H9 (cell line): ENCODE measurements at regions not wholly inside any gene's neighbourhood (a gene's known extent, or its start where the extent isn't known, plus 50 kb on each side); places are given as distances from the start of the nearest gene placed in this dataset.

ENCODE experiments used
- DNase-seq: peaks from one replicate; pipeline ENCODE4 v3.0.0-alpha.2; 2017
- H2AFZ ChIP-seq: one replicate; pipeline ENCODE4 v1.6.1; 2013; ENCODE audit warnings: mild to moderate bottlenecking, low read length, control low read depth, moderate library complexity
- H2AK5ac ChIP-seq: 2 replicates; pipeline ENCODE4 v1.6.1; 2013; ENCODE audit warnings: low read length, control low read depth, mixed read lengths; ENCODE audit not compliant: insufficient read length
- H2BK120ac ChIP-seq: one replicate; pipeline ENCODE4 v1.6.1; 2013; ENCODE audit warnings: low read depth, mild to moderate bottlenecking, low read length, control low read depth, inconsistent platforms; ENCODE audit not compliant: poor library complexity, severe bottlenecking
- H2BK12ac ChIP-seq: 2 replicates; pipeline ENCODE4 v1.6.1; 2013; ENCODE audit warnings: low read length, control low read depth, mixed read lengths, low read depth; ENCODE audit not compliant: insufficient read length
- H2BK15ac ChIP-seq: 2 replicates; pipeline ENCODE4 v1.6.1; 2013; ENCODE audit warnings: low read depth, low read length, control low read depth
- H2BK20ac ChIP-seq: one replicate; pipeline ENCODE4 v1.6.1; 2013; ENCODE audit warnings: low read depth, mild to moderate bottlenecking, low read length, control low read depth, inconsistent platforms; ENCODE audit not compliant: poor library complexity, severe bottlenecking
- H2BK5ac ChIP-seq: 2 replicates; pipeline ENCODE4 v1.6.1; 2013; ENCODE audit warnings: low read length, control low read depth, mixed read lengths; ENCODE audit not compliant: insufficient read length
- H3K14ac ChIP-seq: 2 replicates; pipeline ENCODE4 v1.6.1; 2013; ENCODE audit warnings: low read length, control low read depth; ENCODE audit not compliant: insufficient read depth
- H3K18ac ChIP-seq: 2 replicates; pipeline ENCODE4 v1.6.1; 2013; ENCODE audit warnings: low read depth, mild to moderate bottlenecking, mixed read lengths, low read length, control low read depth; ENCODE audit not compliant: insufficient read length
- H3K23ac ChIP-seq: 2 replicates; pipeline ENCODE4 v1.6.1; 2013; ENCODE audit warnings: low read length, control low read depth, mixed read lengths, low read depth; ENCODE audit not compliant: insufficient read length
- H3K23me2 ChIP-seq: 2 replicates; pipeline ENCODE4 v1.6.1; 2013; ENCODE audit warnings: low read depth, mild to moderate bottlenecking, mixed read lengths, low read length, control low read depth; ENCODE audit not compliant: insufficient read length, poor library complexity, severe bottlenecking
- H3K27ac ChIP-seq: 2 replicates; pipeline ENCODE4 v1.5.1; 2013; ENCODE audit warnings: low read length, control low read depth, mixed read lengths, low read depth; ENCODE audit not compliant: insufficient read length
- H3K27me3 ChIP-seq: 2 replicates; pipeline ENCODE4 v1.6.1; 2013; ENCODE audit warnings: low read length, control low read depth, inconsistent platforms; ENCODE audit not compliant: insufficient read depth
- H3K4ac ChIP-seq: 2 replicates; pipeline ENCODE4 v1.6.1; 2013; ENCODE audit warnings: low read depth, mild to moderate bottlenecking, control low read depth, inconsistent platforms, low read length, moderate library complexity
- H3K4me1 ChIP-seq: 2 replicates; pipeline ENCODE4 v1.6.1; 2013; ENCODE audit warnings: low read length, control low read depth, inconsistent platforms; ENCODE audit not compliant: insufficient read depth
- H3K4me2 ChIP-seq: 2 replicates; pipeline ENCODE4 v1.6.1; 2013; ENCODE audit warnings: low read length, control low read depth, mixed read lengths; ENCODE audit not compliant: insufficient read length, insufficient read depth
- H3K56ac ChIP-seq: 2 replicates; pipeline ENCODE4 v1.6.1; 2013; ENCODE audit warnings: low read depth, mild to moderate bottlenecking, mixed read lengths, low read length, control low read depth; ENCODE audit not compliant: insufficient read length
- H3K79me1 ChIP-seq: 2 replicates; pipeline ENCODE4 v1.6.1; 2013; ENCODE audit warnings: low read depth, mild to moderate bottlenecking, moderate library complexity, low read length, control low read depth, inconsistent platforms; ENCODE audit not compliant: insufficient read depth, poor library complexity, severe bottlenecking
- H3K79me2 ChIP-seq: 2 replicates; pipeline ENCODE4 v1.6.1; 2013; ENCODE audit warnings: low read length, control low read depth, inconsistent platforms; ENCODE audit not compliant: insufficient read depth
- H3K9ac ChIP-seq: 2 replicates; pipeline ENCODE4 v1.6.1; 2013; ENCODE audit warnings: low read length, control low read depth, mixed read lengths; ENCODE audit not compliant: insufficient read length; ENCODE audit errors: extremely low read depth
- H3K9me3 ChIP-seq: one replicate; pipeline ENCODE4 v1.6.1; 2013; ENCODE audit warnings: low read depth, low read length, inconsistent platforms; ENCODE audit not compliant: control insufficient read depth
- H3T11ph ChIP-seq: one replicate; pipeline ENCODE4 v1.6.1; 2013; ENCODE audit warnings: mild to moderate bottlenecking, low read length, control low read depth, inconsistent platforms
- H4K20me1 ChIP-seq: one replicate; pipeline ENCODE4 v1.6.1; 2013; ENCODE audit not compliant: control insufficient read depth, insufficient read length, insufficient read depth
- H4K5ac ChIP-seq: 2 replicates; pipeline ENCODE4 v1.6.1; 2013; ENCODE audit warnings: low read depth, mild to moderate bottlenecking, mixed read lengths, low read length, control low read depth; ENCODE audit not compliant: insufficient read length
- H4K8ac ChIP-seq: replicated peaks from 2 replicates; pipeline ENCODE4 v1.6.1; 2013; ENCODE audit warnings: low read length, control low read depth, mixed read lengths, low read depth; ENCODE audit not compliant: insufficient read length
- H4K91ac ChIP-seq: 2 replicates; pipeline ENCODE4 v1.6.1; 2013; ENCODE audit warnings: low read depth, mild to moderate bottlenecking, moderate library complexity, mixed read lengths, low read length, control low read depth; ENCODE audit not compliant: insufficient read length
- H3K27ac Mint-ChIP-seq, 3 experiments: 2 replicates in 2 of 3; 3 replicates in 1 of 3; pipeline ENCODE4 v1.8.0; 2020 to 2021; ENCODE audit warnings: mixed read lengths in 3 of 3, mild to moderate bottlenecking in 1 of 3, moderate library complexity in 1 of 3
- H3K27me3 Mint-ChIP-seq: 2 replicates; pipeline ENCODE4 v1.8.0; 2021; ENCODE audit warnings: low read depth, mild to moderate bottlenecking, moderate library complexity, mixed read lengths
- H3K36me3 Mint-ChIP-seq, 3 experiments: 2 replicates in 2 of 3; 3 replicates in 1 of 3; pipeline ENCODE4 v1.8.0; 2020 to 2021; ENCODE audit warnings: low read depth in 3 of 3, mixed read lengths in 3 of 3; ENCODE audit not compliant: insufficient read depth in 1 of 3
- H3K4me1 Mint-ChIP-seq, 2 experiments: 2 replicates each; pipeline ENCODE4 v1.8.0; 2020; ENCODE audit warnings: mixed read lengths in 2 of 2
- H3K4me3 Mint-ChIP-seq, 2 experiments: 2 replicates in 1 of 2; 3 replicates in 1 of 2; pipeline ENCODE4 v1.8.0; 2020 to 2021; ENCODE audit warnings: mild to moderate bottlenecking in 2 of 2, mixed read lengths in 2 of 2, moderate library complexity in 1 of 2
- H3K9me3 Mint-ChIP-seq, 2 experiments: 2 replicates in 1 of 2; 3 replicates in 1 of 2; pipeline ENCODE4 v1.8.0; 2020; ENCODE audit warnings: mild to moderate bottlenecking in 2 of 2, mixed read lengths in 2 of 2, moderate library complexity in 1 of 2
- WGBS: extraction: QIAGEN DNeasy Blood & Tissue Kit; methylation state at CpG from one replicate; pipeline ENCODE4 v1.1.7; 2013; ENCODE audit warnings: missing lambda C conversion rate, low lambda C conversion rate, mixed read lengths; ENCODE audit not compliant: insufficient read length; ENCODE audit errors: extremely low coverage; 5-methylcytosine and 5-hydroxymethylcytosine counted together
- TF ChIP-seq, protein P1 (sequence below): fragments of 200-600 bp; sonication (generic); conservative IDR thresholded peaks from 3 replicates; pipeline ENCODE4 v1.8.0; 2021; ENCODE audit warnings: antibody characterized with exemption, mild to moderate bottlenecking

DNA sequence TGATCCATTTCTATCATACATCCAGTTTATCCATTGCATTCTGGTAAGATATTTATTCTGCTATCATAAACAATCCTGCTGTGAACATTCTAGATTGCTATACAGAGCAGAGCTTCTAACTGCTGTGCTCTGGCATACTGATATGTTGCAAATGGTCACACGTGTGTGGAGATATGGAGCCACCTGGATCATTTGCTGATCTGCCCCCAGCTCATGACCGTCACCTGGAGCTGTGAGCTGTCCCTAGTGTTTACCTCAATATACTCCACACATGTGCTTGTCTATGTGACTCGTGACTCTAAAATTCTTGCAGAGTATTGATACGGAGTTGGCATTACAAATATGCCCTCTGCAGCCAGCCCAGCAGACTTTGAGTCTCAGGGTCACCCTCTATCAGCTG, 164.5 kb upstream of the ZFHX3 start:
- no peaks in the 10 kb centered on the region for H4K20me1 ChIP-seq
- TF ChIP-seq, protein P1, sequence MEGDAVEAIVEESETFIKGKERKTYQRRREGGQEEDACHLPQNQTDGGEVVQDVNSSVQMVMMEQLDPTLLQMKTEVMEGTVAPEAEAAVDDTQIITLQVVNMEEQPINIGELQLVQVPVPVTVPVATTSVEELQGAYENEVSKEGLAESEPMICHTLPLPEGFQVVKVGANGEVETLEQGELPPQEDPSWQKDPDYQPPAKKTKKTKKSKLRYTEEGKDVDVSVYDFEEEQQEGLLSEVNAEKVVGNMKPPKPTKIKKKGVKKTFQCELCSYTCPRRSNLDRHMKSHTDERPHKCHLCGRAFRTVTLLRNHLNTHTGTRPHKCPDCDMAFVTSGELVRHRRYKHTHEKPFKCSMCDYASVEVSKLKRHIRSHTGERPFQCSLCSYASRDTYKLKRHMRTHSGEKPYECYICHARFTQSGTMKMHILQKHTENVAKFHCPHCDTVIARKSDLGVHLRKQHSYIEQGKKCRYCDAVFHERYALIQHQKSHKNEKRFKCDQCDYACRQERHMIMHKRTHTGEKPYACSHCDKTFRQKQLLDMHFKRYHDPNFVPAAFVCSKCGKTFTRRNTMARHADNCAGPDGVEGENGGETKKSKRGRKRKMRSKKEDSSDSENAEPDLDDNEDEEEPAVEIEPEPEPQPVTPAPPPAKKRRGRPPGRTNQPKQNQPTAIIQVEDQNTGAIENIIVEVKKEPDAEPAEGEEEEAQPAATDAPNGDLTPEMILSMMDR: no peak
- Mint-ChIP-seq H3K9me3 (peaks cover 9 to 11% of the 10 kb centered on the region in 2 experiments; a peak in 4 of 5 replicates), H3K27me3 (no peaks in the 10 kb centered on the region), H3K4me3 (no peak overlapping the region), H3K36me3 (peaks cover 3 to 12% (median 6%) of the 10 kb centered on the region in 3 experiments; a peak in 5 of 7 replicates), H3K27ac (no peak overlapping the region), H3K4me1 (peaks cover 32 to 33% of the 10 kb centered on the region in 2 experiments)
- no peak overlapping the region for H2AFZ ChIP-seq
- no peak overlapping the region for H3K23ac ChIP-seq
- no CpG with 5 or more reads among the region's 4 CpGs for WGBS
- no peak overlapping the region for H2BK15ac ChIP-seq
- peaks cover 5% of the 10 kb centered on the region; the same call in 1 of the 2 replicates for H3K4me1 ChIP-seq
- no peak overlapping the region for H2BK120ac ChIP-seq
- H3K9ac ChIP-seq: no peak overlapping the region
- H3K18ac ChIP-seq: no peak overlapping the region
- H3T11ph ChIP-seq: no peak overlapping the region
- no peak for DNase-seq
- no peak overlapping the region for H4K5ac ChIP-seq
- no peak overlapping the region for H2BK20ac ChIP-seq
- H3K4ac ChIP-seq: no peak overlapping the region
- no peak overlapping the region for H3K27ac ChIP-seq
- no peak overlapping the region for H3K56ac ChIP-seq
- no peaks in the 10 kb centered on the region for H3K23me2 ChIP-seq
- no peak overlapping the region for H2BK12ac ChIP-seq
- H3K9me3 ChIP-seq: peaks cover 10% of the 10 kb centered on the region
- no peak overlapping the region for H4K91ac ChIP-seq
- no peaks in the 10 kb centered on the region for H3K79me2 ChIP-seq
- no peak overlapping the region for H3K4me2 ChIP-seq
- H3K27me3 ChIP-seq: no peaks in the 10 kb centered on the region
- no peak overlapping the region for H2AK5ac ChIP-seq
- H3K14ac ChIP-seq: no peak overlapping the region
- H4K8ac ChIP-seq: no peak overlapping the region
- no peak overlapping the region for H2BK5ac ChIP-seq
- no peaks in the 10 kb centered on the region for H3K79me1 ChIP-seq
